ENCODE measurements at regions not wholly inside any gene's neighbourhood (a gene's known extent, or its start where the extent isn't known, plus 50 kb on each side); places are given as distances from the start of the nearest gene placed in this dataset.
A peak's percentile ranks its signal among the peaks of the same experiment; 100 is the strongest.
"Not testable (repeated sequence)": the region's sequence is repeated elsewhere in the genome, so short reads cannot be mapped to it uniquely, and the experiment has no call there.

- DNase-seq (ENCODE audit: low read depth in 3 of 3) = peak in 1 of 3 donors; percentile 31
These were observed 122.3 kb upstream of the TBL1X start for GRCh38 chrX:9342561-9343051.

- no peak for DNase-seq (ENCODE audit: low read depth in 3 of 3)
These were observed 120.9 kb upstream of the TBL1X start for GRCh38 chrX:9343971-9344370.

GRCh38 chrX:9345957-9346356, 118.9 kb upstream of the TBL1X start:
- no peak for DNase-seq (ENCODE audit: low read depth in 3 of 3)

GRCh38 chrX:9349572-9350494, 115.0 kb upstream of the TBL1X start:
- no peak for DNase-seq (ENCODE audit: low read depth in 3 of 3)

GRCh38 chrX:9351126-9351525, 113.7 kb upstream of the TBL1X start:
- no peak for DNase-seq (ENCODE audit: low read depth in 3 of 3)

GRCh38 chrX:9352243-9352642, 112.6 kb upstream of the TBL1X start:
- DNase-seq (ENCODE audit: low read depth in 3 of 3) = no peak

GRCh38 chrX:9352694-9353411, 112.0 kb upstream of the TBL1X start:
- no peak for DNase-seq (ENCODE audit: low read depth in 3 of 3)

- no peak for DNase-seq (ENCODE audit: low read depth in 3 of 3)
These were observed 109.9 kb upstream of the TBL1X start for GRCh38 chrX:9354918-9355317.

- DNase-seq (ENCODE audit: low read depth in 3 of 3) = no peak
These were observed 109.1 kb upstream of the TBL1X start for GRCh38 chrX:9355739-9356138.

- DNase-seq (ENCODE audit: low read depth in 3 of 3) = no peak
These were observed 108.0 kb upstream of the TBL1X start for GRCh38 chrX:9356846-9357245.

GRCh38 chrX:9357518-9358114, 107.2 kb upstream of the TBL1X start:
- no peak for DNase-seq (ENCODE audit: low read depth in 3 of 3)

- no peak for DNase-seq (ENCODE audit: low read depth in 3 of 3)
These were observed 102.4 kb upstream of the TBL1X start for GRCh38 chrX:9362363-9362928.

- DNase-seq (ENCODE audit: low read depth in 3 of 3) = no peak
These were observed 97.4 kb upstream of the TBL1X start for GRCh38 chrX:9367421-9367820.

- no peak for DNase-seq (ENCODE audit: low read depth in 3 of 3)
These were observed 96.6 kb upstream of the TBL1X start for GRCh38 chrX:9368262-9368661.

- DNase-seq (ENCODE audit: low read depth in 3 of 3) = no peak
These were observed 95.0 kb upstream of the TBL1X start for GRCh38 chrX:9369802-9370291.

- no peak for DNase-seq (ENCODE audit: low read depth in 3 of 3)
These were observed 94.0 kb upstream of the TBL1X start for GRCh38 chrX:9370893-9371292.

GRCh38 chrX:9372866-9373265, 92.0 kb upstream of the TBL1X start:
- DNase-seq (ENCODE audit: low read depth in 3 of 3) = no peak

GRCh38 chrX:9373789-9374188, 91.1 kb upstream of the TBL1X start:
- DNase-seq (ENCODE audit: low read depth in 3 of 3) = no peak

- DNase-seq (ENCODE audit: low read depth in 3 of 3) = no peak
These were observed 90.3 kb upstream of the TBL1X start for GRCh38 chrX:9374555-9374954.

- no peak for DNase-seq (ENCODE audit: low read depth in 3 of 3)
These were observed 88.7 kb upstream of the TBL1X start for GRCh38 chrX:9376111-9376510.

- DNase-seq (ENCODE audit: low read depth in 3 of 3) = not testable (repeated sequence)
These were observed 87.6 kb upstream of the TBL1X start for GRCh38 chrX:9377216-9377615.
